ENCODE measurements at regions not wholly inside any gene's neighbourhood (a gene's known extent, or its start where the extent isn't known, plus 50 kb on each side); places are given as distances from the start of the nearest gene placed in this dataset.

GRCh38 chr6:71080133-71080532 lies 123.3 kb upstream of the B3GAT2 start:
- TF ChIP-seq CTCF (conservative IDR thresholded peaks at IDR 0.05) (no peak), ZFX (IDR thresholded peaks at IDR 0.05) (no peak)
